Astrocyte (in vitro differentiated cells and primary cell): ENCODE measurements at regions not wholly inside any gene's neighbourhood (a gene's known extent, or its start where the extent isn't known, plus 50 kb on each side); places are given as distances from the start of the nearest gene placed in this dataset.

ENCODE experiments used
- DNase-seq: peaks from one replicate; pipeline ENCODE4 v3.0.0-alpha.2; 2010; ENCODE audit warnings: low read depth
- FAIRE-seq: peaks from 2 replicates; lab custom pipeline; 2011; peaks lifted over from hg19 to GRCh38; lab: Jason Lieb, UNC
- H2AFZ ChIP-seq: 2 replicates; pipeline ENCODE4 v1.6.0; 2012; ENCODE audit warnings: low read depth, low read length, inconsistent platforms
- H3K27ac ChIP-seq: 2 replicates; pipeline ENCODE4 v1.5.1; 2011; ENCODE audit warnings: low read depth, low read length, inconsistent platforms
- H3K27me3 ChIP-seq: 2 replicates; pipeline ENCODE4 v1.6.0; 2011; ENCODE audit warnings: low read length, inconsistent platforms; ENCODE audit not compliant: insufficient read depth
- H3K36me3 ChIP-seq: 2 replicates; pipeline ENCODE4 v1.5.1; 2011; ENCODE audit warnings: low read length, inconsistent platforms; ENCODE audit not compliant: insufficient read depth
- H3K4me1 ChIP-seq: 2 replicates; pipeline ENCODE4 v1.5.1; 2011; ENCODE audit warnings: low read length, inconsistent platforms; ENCODE audit not compliant: insufficient read depth
- H3K4me2 ChIP-seq: 2 replicates; pipeline ENCODE4 v1.6.0; 2012; ENCODE audit warnings: low read length, inconsistent platforms
- H3K4me3 ChIP-seq: 2 replicates; pipeline ENCODE4 v1.5.1; 2011; ENCODE audit warnings: low read depth, mild to moderate bottlenecking, low read length, inconsistent platforms; ENCODE audit not compliant: insufficient read depth
- H3K79me2 ChIP-seq: 2 replicates; pipeline ENCODE4 v1.6.0; 2012; ENCODE audit warnings: mild to moderate bottlenecking, low read length, inconsistent platforms; ENCODE audit not compliant: insufficient read depth
- H3K9ac ChIP-seq: 2 replicates; pipeline ENCODE4 v1.6.0; 2012; ENCODE audit warnings: mild to moderate bottlenecking, low read length, inconsistent platforms
- H3K9me3 ChIP-seq: 2 replicates; pipeline ENCODE4 v1.5.1; 2012; ENCODE audit warnings: low read depth, mild to moderate bottlenecking, low read length, inconsistent platforms; ENCODE audit not compliant: insufficient read depth
- H4K20me1 ChIP-seq: 2 replicates; pipeline ENCODE4 v1.6.0; 2012; ENCODE audit warnings: low read length, inconsistent platforms; ENCODE audit not compliant: insufficient read depth
- H3K27ac Mint-ChIP-seq: one replicate; pipeline ENCODE4 v1.8.0; 2021; ENCODE audit warnings: mild to moderate bottlenecking, mixed read lengths; ENCODE audit not compliant: unreplicated experiment
- H3K27me3 Mint-ChIP-seq: one replicate; pipeline ENCODE4 v1.8.0; 2021; ENCODE audit warnings: low read depth, mixed read lengths; ENCODE audit not compliant: unreplicated experiment
- H3K36me3 Mint-ChIP-seq: one replicate; pipeline ENCODE4 v1.8.0; 2021; ENCODE audit warnings: low read depth, mixed read lengths; ENCODE audit not compliant: unreplicated experiment
- H3K4me1 Mint-ChIP-seq: one replicate; pipeline ENCODE4 v1.8.0; 2021; ENCODE audit warnings: low read depth, mixed read lengths; ENCODE audit not compliant: unreplicated experiment
- H3K4me3 Mint-ChIP-seq: one replicate; pipeline ENCODE4 v1.8.0; 2021; ENCODE audit warnings: mild to moderate bottlenecking, moderate library complexity, mixed read lengths; ENCODE audit not compliant: unreplicated experiment
- H3K9me3 Mint-ChIP-seq: one replicate; pipeline ENCODE4 v1.8.0; 2021; ENCODE audit warnings: mild to moderate bottlenecking, mixed read lengths; ENCODE audit not compliant: unreplicated experiment
- CTCF ChIP-seq: IDR thresholded peaks from 2 replicates; pipeline ENCODE4 v1.5.1; 2011; ENCODE audit warnings: low read depth, mild to moderate bottlenecking, inconsistent platforms, low read length, moderate library complexity; ENCODE audit not compliant: insufficient read depth
- EZH2 ChIP-seq: IDR thresholded peaks from 2 replicates; pipeline ENCODE4 v1.6.1; 2012; ENCODE audit warnings: mild to moderate bottlenecking, low read length, inconsistent platforms; ENCODE audit not compliant: insufficient read depth

- no peaks in the 10 kb centered on the region for H3K36me3 ChIP-seq
- no peak overlapping the region for H3K4me3 Mint-ChIP-seq
- H3K4me1 ChIP-seq = no peaks in the 10 kb centered on the region
- peaks cover under 1% of the 10 kb centered on the region for H3K27me3 ChIP-seq
- no peak for DNase-seq
- H3K4me1 Mint-ChIP-seq = peaks cover 5% of the 10 kb centered on the region
- H3K27ac Mint-ChIP-seq = no peak overlapping the region
- peaks cover 11% of the 10 kb centered on the region for H3K9me3 Mint-ChIP-seq
- no peak overlapping the region for H2AFZ ChIP-seq
- H4K20me1 ChIP-seq = no peaks in the 10 kb centered on the region
- no peak overlapping the region for H3K4me3 ChIP-seq
- no peak for TF ChIP-seq CTCF
- no peak for TF ChIP-seq EZH2
- H3K27ac ChIP-seq = no peak overlapping the region
- peaks cover 2% of the 10 kb centered on the region for H3K36me3 Mint-ChIP-seq
- no peak overlapping the region for H3K9ac ChIP-seq
- H3K79me2 ChIP-seq = no peaks in the 10 kb centered on the region
- no peak for FAIRE-seq
- no peak overlapping the region for H3K4me2 ChIP-seq
- H3K9me3 ChIP-seq = no peaks in the 10 kb centered on the region
- H3K27me3 Mint-ChIP-seq = peaks cover 2% of the 10 kb centered on the region
These were observed 142.6 kb upstream of the LEF1 start for GRCh38 chr4:108311313-108311712.

- H3K27ac ChIP-seq = no peak overlapping the region
- H3K9me3 Mint-ChIP-seq = no peaks in the 10 kb centered on the region
- H3K4me1 ChIP-seq = no peaks in the 10 kb centered on the region
- DNase-seq = peak; percentile 71
- peak overlapping the region; percentile 11 for H3K4me2 ChIP-seq
- no peak overlapping the region for H3K9ac ChIP-seq
- no peaks in the 10 kb centered on the region for H3K36me3 ChIP-seq
- no peak for FAIRE-seq
- H3K27me3 Mint-ChIP-seq = no peaks in the 10 kb centered on the region
- H3K4me1 Mint-ChIP-seq = peaks cover 14% of the 10 kb centered on the region
- TF ChIP-seq EZH2 (no peak), CTCF (no peak)
- no peak overlapping the region for H3K4me3 ChIP-seq
- no peak overlapping the region for H3K4me3 Mint-ChIP-seq
- peak overlapping the region; percentile 1 for H2AFZ ChIP-seq
- H3K36me3 Mint-ChIP-seq = no peaks in the 10 kb centered on the region
- H4K20me1 ChIP-seq = no peaks in the 10 kb centered on the region
- no peaks in the 10 kb centered on the region for H3K9me3 ChIP-seq
- H3K27me3 ChIP-seq = no peaks in the 10 kb centered on the region
- no peak overlapping the region for H3K27ac Mint-ChIP-seq
- no peaks in the 10 kb centered on the region for H3K79me2 ChIP-seq
These were observed 134.9 kb upstream of the LEF1 start for GRCh38 chr4:108303488-108304177.

GRCh38 chr4:108301545-108302251 lies 133.0 kb upstream of the LEF1 start:
- Histone ChIP-seq H3K79me2 (no peaks in the 10 kb centered on the region), H3K27me3 (no peaks in the 10 kb centered on the region), H3K27ac (no peak overlapping the region), H3K4me3 (no peak overlapping the region), H3K4me2 (no peak overlapping the region), H2AFZ (no peak overlapping the region), H3K9ac (no peak overlapping the region), H3K36me3 (no peaks in the 10 kb centered on the region), H3K9me3 (no peaks in the 10 kb centered on the region), H4K20me1 (no peaks in the 10 kb centered on the region), H3K4me1 (no peaks in the 10 kb centered on the region)
- Mint-ChIP-seq H3K4me3 (no peak overlapping the region), H3K4me1 (peaks cover 14% of the 10 kb centered on the region), H3K27me3 (no peaks in the 10 kb centered on the region), H3K9me3 (no peaks in the 10 kb centered on the region), H3K27ac (no peak overlapping the region), H3K36me3 (no peaks in the 10 kb centered on the region)
- FAIRE-seq (no peak), DNase-seq (no peak)
- TF ChIP-seq CTCF (no peak), EZH2 (no peak)
